Spleen (tissue), 11 donors: ENCODE measurements at regions not wholly inside any gene's neighbourhood (a gene's known extent, or its start where the extent isn't known, plus 50 kb on each side); places are given as distances from the start of the nearest gene placed in this dataset.

Experiments
- DNase-seq: peaks from one replicate; pipeline ENCODE4 v3.0.0-alpha.2; 2020
- H3K27ac ChIP-seq, 8 donors: fragments of 200-600 bp; sonication (generic) in 7 of 8; 1 replicate in 4 of 8; 2 replicates in 4 of 8; pipeline versions ENCODE4 v1.5.0 to v1.8.0; 2016 to 2021; ENCODE audit warnings: inconsistent platforms in 4 of 8, mild to moderate bottlenecking in 4 of 8, moderate library complexity in 1 of 8
- H3K27me3 ChIP-seq, 7 donors: fragments of 200-600 bp; sonication (generic) in 6 of 7; replicated peaks in 1 of 7; 1 replicate in 4 of 7; 2 replicates in 3 of 7; pipeline versions ENCODE4 v1.5.0 to v1.8.0; 2016 to 2021; ENCODE audit warnings: inconsistent platforms in 3 of 7, mild to moderate bottlenecking in 1 of 7
- H3K36me3 ChIP-seq, 6 donors: fragments of 200-600 bp; sonication (generic) in 5 of 6; 1 replicate in 4 of 6; 2 replicates in 2 of 6; pipeline versions ENCODE4 v1.5.0 to v1.8.0; 2016 to 2021; ENCODE audit warnings: inconsistent platforms in 2 of 6
- H3K4me1 ChIP-seq, 6 donors: fragments of 200-600 bp; sonication (generic) in 5 of 6; 1 replicate in 3 of 6; 2 replicates in 3 of 6; pipeline versions ENCODE4 v1.5.0 to v1.8.0; 2016 to 2021; ENCODE audit warnings: inconsistent platforms in 3 of 6
- H3K4me3 ChIP-seq, 8 donors: fragments of 200-600 bp; sonication (generic) in 7 of 8; 1 replicate in 4 of 8; 2 replicates in 4 of 8; pipeline versions ENCODE4 v1.5.0 to v1.8.0; 2016 to 2021; ENCODE audit warnings: inconsistent platforms in 4 of 8, mild to moderate bottlenecking in 4 of 8, moderate library complexity in 2 of 8
- H3K9me3 ChIP-seq, 8 donors: fragments of 200-600 bp; sonication (generic) in 7 of 8; 1 replicate in 4 of 8; 2 replicates in 4 of 8; pipeline versions ENCODE4 v1.5.0 to v1.8.0; 2016 to 2021; ENCODE audit warnings: inconsistent platforms in 4 of 8
- POLR2A ChIP-seq, 3 donors: fragments of 450-650 bp; IDR thresholded peaks; one replicate each; pipeline ENCODE4 v1.5.1; 2017; ENCODE audit warnings: antibody characterized with exemption in 3 of 3, mild to moderate bottlenecking in 1 of 3
- POLR2AphosphoS5 ChIP-seq, 3 donors: sonication (generic); formaldehyde crosslinking; IDR thresholded peaks; one replicate each; pipeline ENCODE4 v1.5.1; 2017; ENCODE audit warnings: antibody characterized with exemption in 3 of 3
- WGBS, 5 donors: extraction: QIAGEN DNeasy Blood & Tissue Kit in 3 of 5; methylation state at CpG; one replicate each; pipeline versions ENCODE4 v1.1.5 to v1.1.7; 2013 to 2018; 5-methylcytosine and 5-hydroxymethylcytosine counted together
- intact Hi-C: fragments of 100-400 bp; cut with DNase I; formaldehyde crosslinking; loops from one replicate; pipeline ENCODE4 v1.15.0; 2023; ENCODE audit warnings: low total_unique reads
- TF ChIP-seq, protein P1 (sequence below), 11 experiments: fragments of 200-600 bp in 7 of 11; fragments of 450-650 bp in 4 of 11; sonication (generic) in 4 of 11; IDR thresholded peaks in 8 of 11; conservative IDR thresholded peaks in 3 of 11; 1 replicate in 7 of 11; 2 replicates in 4 of 11; pipeline versions ENCODE4 v1.4.0 to v1.8.0; 2016 to 2021; ENCODE audit warnings: antibody characterized with exemption in 11 of 11, inconsistent platforms in 4 of 11, mild to moderate bottlenecking in 1 of 11
- donor health status: healthy with polysubstance abuse.
- donor health status: DM: no; HTN: no; CAD: no; lungs with moderate emphysema.
- donor health status: DM: no; HTN: no; CAD: no.
- donor health status: Bipolar disorder and iron deficiency.
- donor health status: healthy.
- donor health status: DM: no; HTN: no; CAD: no.
- donor health status: DM: yes; HTN: yes; CAD: no.

- Histone ChIP-seq H3K36me3 (no peaks in the 10 kb centered on the region), H3K4me1 (peaks cover 0 to 14% (median 4%) of the 10 kb centered on the region in 6 donors), H3K4me3 (no peak overlapping the region), H3K9me3 (no peaks in the 10 kb centered on the region), H3K27me3 (no peaks in the 10 kb centered on the region), H3K27ac (peak overlapping the region in 1 of 8 donors; percentile 72)
- 67 to 85% (median 77%) methylated on average over 2 of the region's 2 CpGs for WGBS, 5 donors
- intact Hi-C loops, result no loop called here
- no peak for DNase-seq
- no peak for TF ChIP-seq POLR2A (IDR thresholded peaks at IDR 0.05)
Observed at GRCh38 chr5:81820863-81821262, 70.0 kb upstream of the SSBP2 start.

DNA sequence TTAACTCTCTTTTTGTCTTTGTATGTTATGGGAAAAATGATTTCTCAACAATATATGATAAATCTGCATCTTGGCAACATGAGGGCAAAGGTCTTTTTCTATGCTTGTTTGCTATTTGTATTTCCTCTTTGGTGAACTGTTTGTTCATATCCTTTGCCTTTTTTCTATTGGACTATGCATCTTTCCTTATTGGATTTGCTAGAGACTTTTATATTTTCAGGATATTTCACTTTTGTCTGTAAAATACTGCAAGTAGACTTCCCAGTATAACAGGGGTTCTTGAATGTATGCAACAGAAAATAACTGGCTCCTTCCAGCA is 69.4 kb upstream of the SSBP2 start:
- no peak for DNase-seq
- no peak overlapping the region for H3K4me3 ChIP-seq
- H3K27me3 ChIP-seq, result no peaks in the 10 kb centered on the region
- intact Hi-C loops, result no loop called here
- TF ChIP-seq POLR2A (IDR thresholded peaks at IDR 0.05) (no peak), POLR2AphosphoS5 (IDR thresholded peaks at IDR 0.05) (no peak)
- TF ChIP-seq, protein P1, sequence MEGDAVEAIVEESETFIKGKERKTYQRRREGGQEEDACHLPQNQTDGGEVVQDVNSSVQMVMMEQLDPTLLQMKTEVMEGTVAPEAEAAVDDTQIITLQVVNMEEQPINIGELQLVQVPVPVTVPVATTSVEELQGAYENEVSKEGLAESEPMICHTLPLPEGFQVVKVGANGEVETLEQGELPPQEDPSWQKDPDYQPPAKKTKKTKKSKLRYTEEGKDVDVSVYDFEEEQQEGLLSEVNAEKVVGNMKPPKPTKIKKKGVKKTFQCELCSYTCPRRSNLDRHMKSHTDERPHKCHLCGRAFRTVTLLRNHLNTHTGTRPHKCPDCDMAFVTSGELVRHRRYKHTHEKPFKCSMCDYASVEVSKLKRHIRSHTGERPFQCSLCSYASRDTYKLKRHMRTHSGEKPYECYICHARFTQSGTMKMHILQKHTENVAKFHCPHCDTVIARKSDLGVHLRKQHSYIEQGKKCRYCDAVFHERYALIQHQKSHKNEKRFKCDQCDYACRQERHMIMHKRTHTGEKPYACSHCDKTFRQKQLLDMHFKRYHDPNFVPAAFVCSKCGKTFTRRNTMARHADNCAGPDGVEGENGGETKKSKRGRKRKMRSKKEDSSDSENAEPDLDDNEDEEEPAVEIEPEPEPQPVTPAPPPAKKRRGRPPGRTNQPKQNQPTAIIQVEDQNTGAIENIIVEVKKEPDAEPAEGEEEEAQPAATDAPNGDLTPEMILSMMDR (IDR thresholded peaks at IDR 0.05 in 8 of 11, conservative IDR thresholded peaks at IDR 0.05 in 3 of 11), result no peak
- no peaks in the 10 kb centered on the region for H3K9me3 ChIP-seq
- H3K27ac ChIP-seq, result peak overlapping the region in 2 of 8 donors; percentile 1 to 72
- no peaks in the 10 kb centered on the region for H3K36me3 ChIP-seq
- peaks cover 0 to 14% (median 4%) of the 10 kb centered on the region in 6 donors for H3K4me1 ChIP-seq

DNA sequence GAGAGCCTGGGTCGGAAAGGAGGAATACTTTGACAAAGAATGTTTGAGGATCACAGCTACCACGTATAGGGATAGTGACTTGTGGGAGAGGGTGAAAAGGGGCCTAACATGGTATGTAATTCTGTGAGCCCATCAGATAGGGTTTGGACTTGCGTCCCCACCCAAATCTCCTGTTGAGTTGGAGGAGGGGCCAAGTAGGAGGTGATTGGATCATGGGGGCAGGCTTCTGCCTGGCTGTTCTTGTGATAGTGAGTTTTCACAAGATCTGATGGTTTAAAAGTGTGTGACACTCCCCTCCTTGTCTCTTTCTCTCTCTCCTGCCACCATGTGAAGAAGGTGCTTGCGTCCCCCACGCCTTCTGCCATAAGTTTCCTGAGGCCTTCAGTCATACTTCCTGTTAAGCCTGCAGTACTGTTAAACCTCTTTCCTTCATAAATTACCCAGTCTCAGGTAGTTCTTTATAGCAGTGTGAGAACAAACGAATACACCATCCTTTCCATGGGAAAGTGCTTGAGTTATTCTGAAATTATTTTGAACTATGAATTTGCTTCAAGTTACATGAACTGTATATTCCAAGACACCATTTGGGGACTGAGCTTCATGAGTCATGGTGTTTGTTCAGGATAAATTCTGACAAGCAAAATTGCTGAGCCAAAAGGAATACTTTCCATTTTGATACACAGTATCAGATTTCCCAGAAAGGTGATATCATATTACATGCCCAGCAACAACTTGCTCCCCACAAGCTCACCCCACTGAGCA is 68.8 kb upstream of the SSBP2 start:
- no peaks in the 10 kb centered on the region for H3K36me3 ChIP-seq
- no peak overlapping the region for H3K4me3 ChIP-seq
- peaks cover 0 to 14% (median 4%) of the 10 kb centered on the region in 6 donors for H3K4me1 ChIP-seq
- WGBS, 5 donors, result 62 to 69% (median 63%) methylated on average over 6 of the region's 6 CpGs
- H3K27me3 ChIP-seq, result no peaks in the 10 kb centered on the region
- peak overlapping the region in 2 of 8 donors; percentile 1 to 72 for H3K27ac ChIP-seq
- DNase-seq, result no peak
- TF ChIP-seq POLR2A (IDR thresholded peaks at IDR 0.05), result no peak
- TF ChIP-seq, protein P1 (IDR thresholded peaks at IDR 0.05 in 8 of 11, conservative IDR thresholded peaks at IDR 0.05 in 3 of 11), result no peak
- intact Hi-C loops, result no loop called here
- H3K9me3 ChIP-seq, result no peaks in the 10 kb centered on the region

- no peaks in the 10 kb centered on the region for H3K36me3 ChIP-seq
- H3K27ac ChIP-seq, result peak overlapping the region in 5 of 8 donors; percentile 6 to 72 (median 13)
- TF ChIP-seq POLR2AphosphoS5 (IDR thresholded peaks at IDR 0.05), result no peak
- TF ChIP-seq POLR2A (IDR thresholded peaks at IDR 0.05), result no peak
- TF ChIP-seq, protein P1 (IDR thresholded peaks at IDR 0.05 in 8 of 11, conservative IDR thresholded peaks at IDR 0.05 in 3 of 11), result no peak
- 34 to 61% (median 49%) methylated on average over 5 of the region's 5 CpGs for WGBS, 5 donors
- intact Hi-C loops, result no loop called here
- no peak overlapping the region for H3K4me3 ChIP-seq
- no peaks in the 10 kb centered on the region for H3K27me3 ChIP-seq
- DNase-seq, result no peak
- peaks cover 0 to 14% (median 4%) of the 10 kb centered on the region in 6 donors for H3K4me1 ChIP-seq
- no peaks in the 10 kb centered on the region for H3K9me3 ChIP-seq
Observed at GRCh38 chr5:81817980-81818379, 67.1 kb upstream of the SSBP2 start.
